ENCODE measurements at regions not wholly inside any gene's neighbourhood (a gene's known extent, or its start where the extent isn't known, plus 50 kb on each side); places are given as distances from the start of the nearest gene placed in this dataset.

GRCh38 chr2:54065411-54065810, 50.0 kb upstream of the ACYP2 start:
- Mint-ChIP-seq H3K4me3 (ENCODE audit: unreplicated experiment) (no peak overlapping the region), H3K27me3 (ENCODE audit: unreplicated experiment) (no peaks in the 10 kb centered on the region), H3K36me3 (ENCODE audit: unreplicated experiment) (no peaks in the 10 kb centered on the region), H3K9me3 (ENCODE audit: unreplicated experiment) (no peaks in the 10 kb centered on the region), H3K4me1 (ENCODE audit: unreplicated experiment) (peaks cover 7% of the 10 kb centered on the region), H3K27ac (ENCODE audit: unreplicated experiment) (no peak overlapping the region)
- DNase-seq (ENCODE audit: extremely low spot score, unreplicated experiment): no peak
- no peak for TF ChIP-seq CTCF (IDR thresholded peaks at IDR 0.05)

GRCh38 chr2:54063967-54064535, 51.4 kb upstream of the ACYP2 start:
- Mint-ChIP-seq H3K36me3 (ENCODE audit: unreplicated experiment) (peaks cover 3% of the 10 kb centered on the region), H3K4me1 (ENCODE audit: unreplicated experiment) (peaks cover 16% of the 10 kb centered on the region), H3K9me3 (ENCODE audit: unreplicated experiment) (peaks cover 3% of the 10 kb centered on the region), H3K27me3 (ENCODE audit: unreplicated experiment) (no peaks in the 10 kb centered on the region), H3K27ac (ENCODE audit: unreplicated experiment) (no peak overlapping the region), H3K4me3 (ENCODE audit: unreplicated experiment) (no peak overlapping the region)
- no peak for TF ChIP-seq CTCF (IDR thresholded peaks at IDR 0.05)
- no peak for DNase-seq (ENCODE audit: extremely low spot score, unreplicated experiment)

GRCh38 chr2:54062401-54062800, 53.0 kb upstream of the ACYP2 start:
- peaks cover 16% of the 10 kb centered on the region for H3K4me1 Mint-ChIP-seq (ENCODE audit: unreplicated experiment)
- TF ChIP-seq CTCF (IDR thresholded peaks at IDR 0.05): no peak
- H3K9me3 Mint-ChIP-seq (ENCODE audit: unreplicated experiment): peaks cover 8% of the 10 kb centered on the region

GRCh38 chr2:54061272-54061671, 54.1 kb upstream of the ACYP2 start:
- Mint-ChIP-seq H3K4me3 (ENCODE audit: unreplicated experiment) (no peak overlapping the region), H3K4me1 (ENCODE audit: unreplicated experiment) (peaks cover 16% of the 10 kb centered on the region)
- no peak for TF ChIP-seq CTCF (IDR thresholded peaks at IDR 0.05)

More at GRCh38 chr2:54062401-54062800, 53.0 kb upstream of the ACYP2 start:
- H3K27me3 Mint-ChIP-seq (ENCODE audit: unreplicated experiment): no peaks in the 10 kb centered on the region
- peaks cover 8% of the 10 kb centered on the region for H3K36me3 Mint-ChIP-seq (ENCODE audit: unreplicated experiment)
- no peak overlapping the region for H3K4me3 Mint-ChIP-seq (ENCODE audit: unreplicated experiment)
- DNase-seq (ENCODE audit: extremely low spot score, unreplicated experiment): no peak
- H3K27ac Mint-ChIP-seq (ENCODE audit: unreplicated experiment): no peak overlapping the region

GRCh38 chr2:54059986-54060385, 55.4 kb upstream of the ACYP2 start:
- no peak for DNase-seq (ENCODE audit: extremely low spot score, unreplicated experiment)
- no peak overlapping the region for H3K27ac Mint-ChIP-seq (ENCODE audit: unreplicated experiment)
- no peak for TF ChIP-seq CTCF (IDR thresholded peaks at IDR 0.05)
- peaks cover 10% of the 10 kb centered on the region for H3K36me3 Mint-ChIP-seq (ENCODE audit: unreplicated experiment)
- H3K4me1 Mint-ChIP-seq (ENCODE audit: unreplicated experiment): peaks cover 14% of the 10 kb centered on the region
- no peak overlapping the region for H3K4me3 Mint-ChIP-seq (ENCODE audit: unreplicated experiment)
- H3K9me3 Mint-ChIP-seq (ENCODE audit: unreplicated experiment): peaks cover 8% of the 10 kb centered on the region
- H3K27me3 Mint-ChIP-seq (ENCODE audit: unreplicated experiment): no peaks in the 10 kb centered on the region

More at GRCh38 chr2:54061272-54061671, 54.1 kb upstream of the ACYP2 start:
- H3K9me3 Mint-ChIP-seq (ENCODE audit: unreplicated experiment): peaks cover 8% of the 10 kb centered on the region
- H3K27me3 Mint-ChIP-seq (ENCODE audit: unreplicated experiment): no peaks in the 10 kb centered on the region
- peaks cover 10% of the 10 kb centered on the region for H3K36me3 Mint-ChIP-seq (ENCODE audit: unreplicated experiment)
- H3K27ac Mint-ChIP-seq (ENCODE audit: unreplicated experiment): no peak overlapping the region
- no peak for DNase-seq (ENCODE audit: extremely low spot score, unreplicated experiment)

Data from osteocyte (in vitro differentiated cells).